Panc1 (cell line): ENCODE measurements at regions not wholly inside any gene's neighbourhood (a gene's known extent, or its start where the extent isn't known, plus 50 kb on each side); places are given as distances from the start of the nearest gene placed in this dataset.
"Not testable (repeated sequence)": the region's sequence is repeated elsewhere in the genome, so short reads cannot be mapped to it uniquely, and the experiment has no call there.

Experiments
- ATAC-seq: fragments of 200-7000 bp; cut with Tn5 transposase; 2 replicates; pipeline ENCODE4 v1.9.1; 2020; ENCODE audit warnings: mild to moderate bottlenecking, moderate library complexity
- BruUV-seq: library from RNA; stranded (reverse); fragments of 400-500 nt; replicated peaks from 2 replicates; lab custom pipeline; 2021; lab: Mats Ljungman, UMichigan
- CTCF ChIA-PET: fragments of 300-600 bp; sonication (Branson Sonifier 250); formaldehyde crosslinking; loops from one replicate; lab custom pipeline; 2022; ENCODE audit warnings: antibody characterized with exemption; lab: Charles Lee
- POLR2A ChIA-PET: fragments of 300-600 bp; sonication (Branson Sonifier 250); formaldehyde crosslinking; loops from one replicate; lab custom pipeline; 2022; ENCODE audit warnings: antibody characterized with exemption; lab: Charles Lee
- DNase-seq: peaks from one replicate; pipeline ENCODE4 v3.0.0-alpha.2; 2010; ENCODE audit warnings: low read depth, low spot score
- H3K27ac ChIP-seq: 2 replicates; pipeline ENCODE4 v1.5.1; 2011; ENCODE audit warnings: mild to moderate bottlenecking, low read length, inconsistent platforms
- H3K27me3 ChIP-seq: fragments of 200-500 bp; sonication (Bioruptor generic); 2 replicates; pipeline ENCODE4 v1.6.0; 2014; ENCODE audit warnings: low read length, inconsistent platforms; ENCODE audit not compliant: control insufficient read depth, insufficient read depth
- H3K36me3 ChIP-seq: fragments of 200-500 bp; sonication (Bioruptor generic); 2 replicates; pipeline ENCODE4 v1.5.1; 2014; ENCODE audit warnings: inconsistent platforms, mild to moderate bottlenecking, low read length, moderate library complexity; ENCODE audit not compliant: control insufficient read depth, insufficient read depth
- H3K4me1 ChIP-seq: 2 replicates; pipeline ENCODE4 v1.5.1; 2011; ENCODE audit warnings: inconsistent platforms, mild to moderate bottlenecking, low read length, moderate library complexity; ENCODE audit not compliant: control insufficient read depth, insufficient read depth
- H3K4me3 ChIP-seq, 2 experiments: 2 replicates each; pipeline ENCODE4 v1.5.1; 2011 to 2012; ENCODE audit warnings: low read depth in 2 of 2, low read length in 2 of 2, mild to moderate bottlenecking in 2 of 2, inconsistent platforms in 1 of 2, moderate library complexity in 1 of 2
- H3K9me3 ChIP-seq: fragments of 200-500 bp; sonication (Bioruptor generic); 2 replicates; pipeline ENCODE4 v1.5.1; 2014; ENCODE audit warnings: low read depth, mild to moderate bottlenecking, inconsistent platforms, low read length, moderate library complexity; ENCODE audit not compliant: control insufficient read depth, insufficient read depth
- CTCF ChIP-seq: fragments of 450-650 bp; IDR thresholded peaks from 2 replicates; pipeline ENCODE4 v1.5.1; 2017; ENCODE audit warnings: mild to moderate bottlenecking
- POLR2AphosphoS5 ChIP-seq: IDR thresholded peaks from 2 replicates; pipeline ENCODE4 v1.6.1; 2012; ENCODE audit warnings: mild to moderate bottlenecking, low read depth, low read length, moderate library complexity
- REST ChIP-seq, 2 experiments: IDR thresholded peaks; 2 replicates each; pipeline ENCODE4 v1.6.1; 2011 to 2012; ENCODE audit warnings: low read depth in 2 of 2, control low read depth in 1 of 2, low read length in 1 of 2, mild to moderate bottlenecking in 1 of 2, moderate library complexity in 1 of 2; ENCODE audit not compliant: insufficient read depth in 1 of 2
- SIN3A ChIP-seq: IDR thresholded peaks from 2 replicates; pipeline ENCODE4 v1.6.1; 2012; ENCODE audit warnings: low read depth, mild to moderate bottlenecking, low read length, moderate library complexity, borderline replicate concordance; ENCODE audit not compliant: insufficient read depth
- TCF7L2 ChIP-seq: IDR thresholded peaks from 2 replicates; pipeline ENCODE4 v1.6.1; 2011; ENCODE audit warnings: mild to moderate bottlenecking, low read depth, low read length, inconsistent platforms
- in situ Hi-C: cut with HindIII; loops from 2 replicates; pipeline ENCODE4 v1.10.0; 2016; ENCODE audit warnings: low sequenced_read_pairs, low pct_unique_long_range_greater_than_20kb
- intact Hi-C: fragments of 100-400 bp; cut with micrococcal nuclease; formaldehyde crosslinking; loops from one replicate; pipeline ENCODE4 v1.10.0; 2022; ENCODE audit not compliant: unreplicated experiment

GRCh38 chrX:117821472-117821871, 295.1 kb downstream of the KLHL13 start:
- intact Hi-C loops, BruUV-seq, H3K27me3 ChIP-seq, CTCF ChIA-PET, H3K4me3 ChIP-seq, DNase-seq, H3K9me3 ChIP-seq, ATAC-seq, H3K4me1 ChIP-seq, in situ Hi-C loops, POLR2A ChIA-PET, H3K36me3 ChIP-seq, H3K27ac ChIP-seq: not testable (repeated sequence)

GRCh38 chrX:117808426-117808825, 308.2 kb downstream of the KLHL13 start:
- no peak overlapping the region for H3K27ac ChIP-seq
- DNase-seq = no peak
- H3K27me3 ChIP-seq = no peaks in the 10 kb centered on the region
- H3K36me3 ChIP-seq = no peaks in the 10 kb centered on the region
- intact Hi-C loops (no loop called here), in situ Hi-C loops (no loop called here)
- POLR2A ChIA-PET = no interaction called here
- no TSS peak for BruUV-seq
- H3K9me3 ChIP-seq = no peaks in the 10 kb centered on the region
- no peaks in the 10 kb centered on the region for H3K4me1 ChIP-seq
- no peak for ATAC-seq
- CTCF ChIA-PET = no interaction called here
- TF ChIP-seq TCF7L2 (no peak), REST (IDR thresholded peaks at IDR 0.05; ENCODE audit: insufficient read depth in 1 of 2, low read depth in 2 of 2, low read length in 1 of 2) (no peak), SIN3A (no peak), CTCF (no peak), POLR2AphosphoS5 (no peak)
- no peak overlapping the region for H3K4me3 ChIP-seq

GRCh38 chrX:117803463-117803862, 313.1 kb downstream of the KLHL13 start:
- no peak for DNase-seq
- Histone ChIP-seq H3K4me3 (no peak overlapping the region), H3K27me3 (no peaks in the 10 kb centered on the region), H3K4me1 (no peaks in the 10 kb centered on the region), H3K27ac (no peak overlapping the region), H3K9me3 (no peaks in the 10 kb centered on the region), H3K36me3 (no peaks in the 10 kb centered on the region)
- no TSS peak for BruUV-seq
- in situ Hi-C loops = no loop called here
- no peak for ATAC-seq
- TF ChIP-seq CTCF (no peak), TCF7L2 (no peak), REST (IDR thresholded peaks at IDR 0.05; ENCODE audit: insufficient read depth in 1 of 2, low read depth in 2 of 2, low read length in 1 of 2) (no peak), POLR2AphosphoS5 (no peak)
- CTCF ChIA-PET = no interaction called here
- intact Hi-C loops = no loop called here
- POLR2A ChIA-PET = no interaction called here
